ENCODE measurements at regions not wholly inside any gene's neighbourhood (a gene's known extent, or its start where the extent isn't known, plus 50 kb on each side); places are given as distances from the start of the nearest gene placed in this dataset.
A peak's percentile ranks its signal among the peaks of the same experiment; 100 is the strongest.
"Not testable (repeated sequence)": the region's sequence is repeated elsewhere in the genome, so short reads cannot be mapped to it uniquely, and the experiment has no call there.

DNA sequence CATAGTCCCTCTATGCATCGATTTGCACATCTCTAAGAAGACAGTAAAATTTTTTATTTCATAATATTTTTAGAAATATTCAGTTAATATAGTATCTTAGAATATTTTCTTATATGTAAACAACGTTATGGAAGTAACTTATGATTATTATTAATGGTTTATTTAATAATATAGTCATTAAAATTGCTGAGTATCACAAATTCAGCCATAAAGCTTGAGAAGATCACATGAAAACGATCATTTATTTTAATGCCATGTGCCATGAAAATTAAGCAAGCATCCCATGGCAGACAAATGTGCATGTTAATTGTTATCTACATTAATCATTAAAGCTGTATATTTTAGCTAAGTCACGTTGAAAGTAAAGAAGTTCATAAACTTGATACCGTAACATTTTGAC is 907.1 kb downstream of the KCNT2 start:
- FAIRE-seq (no peak), DNase-seq (ENCODE audit: low spot score) (no peak)

DNA sequence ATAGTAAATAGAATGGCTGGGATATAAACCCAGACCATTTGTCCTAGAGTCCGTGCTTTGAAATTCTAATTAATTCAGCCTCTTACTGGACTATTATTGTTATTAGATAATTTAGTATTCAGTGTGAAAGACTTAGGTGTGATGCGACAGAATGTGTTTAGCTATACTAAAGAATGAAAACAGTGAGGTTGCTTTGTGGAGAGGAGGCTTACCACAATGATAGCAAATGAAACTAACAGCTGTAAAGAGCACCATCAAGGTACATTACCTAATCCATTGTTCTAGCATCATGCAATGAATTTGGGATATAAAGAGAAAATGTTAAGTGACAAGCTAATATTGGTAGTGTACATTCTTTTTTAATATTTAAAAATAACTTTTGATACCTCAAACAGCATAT is 911.1 kb downstream of the KCNT2 start:
- FAIRE-seq (no peak), DNase-seq (ENCODE audit: low spot score) (no peak)

DNA sequence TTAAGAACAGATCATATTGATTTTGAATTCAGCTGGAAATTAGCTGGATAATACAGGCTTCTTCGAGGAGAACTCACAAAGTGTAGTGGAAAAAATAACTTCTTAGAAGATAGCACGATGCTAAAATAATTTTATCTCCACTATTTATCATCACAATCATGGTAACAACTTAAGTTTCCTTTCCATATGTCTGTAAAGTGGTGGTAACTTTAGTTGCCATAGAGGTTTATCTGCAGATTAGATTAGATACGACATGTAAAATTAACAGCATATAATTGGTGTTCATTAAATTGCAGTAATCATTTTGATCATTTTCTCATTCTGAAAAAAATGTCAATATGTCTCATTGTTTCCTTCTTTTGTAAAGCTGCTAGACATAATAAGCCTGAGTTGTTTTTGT is 921.5 kb downstream of the KCNT2 start:
- DNase-seq (ENCODE audit: low spot score): no peak
- FAIRE-seq: no peak

DNA sequence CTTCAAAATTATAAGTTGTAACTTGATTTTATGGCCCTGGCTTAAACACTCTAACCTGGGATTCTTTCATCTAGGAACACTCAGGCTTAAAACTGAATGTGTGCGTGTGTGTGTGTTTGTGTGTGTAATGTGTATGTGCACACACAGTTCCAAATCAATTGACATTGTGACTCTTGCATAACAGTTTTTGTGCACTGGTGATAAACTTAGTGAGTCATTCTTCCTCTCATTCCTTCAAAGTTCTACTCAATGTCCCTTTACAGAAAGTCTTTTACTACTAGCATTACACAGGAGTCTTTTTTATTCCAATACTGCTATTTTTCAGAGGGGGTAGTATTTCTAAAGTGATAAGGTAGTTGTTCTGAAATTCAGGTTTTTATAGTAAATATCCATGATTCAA is 943.6 kb downstream of the KCNT2 start:
- FAIRE-seq (peak; percentile 63), DNase-seq (ENCODE audit: low spot score) (peak; percentile 25)

- FAIRE-seq (peak; percentile 91), DNase-seq (ENCODE audit: low spot score) (peak; percentile 86)
Observed at GRCh38 chr1:195663549-195664280, 944.5 kb downstream of the KCNT2 start.

- FAIRE-seq: no peak
- no peak for DNase-seq (ENCODE audit: low spot score)
Observed at GRCh38 chr1:195656780-195657179, 951.5 kb downstream of the KCNT2 start.

GRCh38 chr1:195648875-195649274 is 959.4 kb downstream of the KCNT2 start:
- not testable (repeated sequence) for DNase-seq (ENCODE audit: low spot score); FAIRE-seq

DNA sequence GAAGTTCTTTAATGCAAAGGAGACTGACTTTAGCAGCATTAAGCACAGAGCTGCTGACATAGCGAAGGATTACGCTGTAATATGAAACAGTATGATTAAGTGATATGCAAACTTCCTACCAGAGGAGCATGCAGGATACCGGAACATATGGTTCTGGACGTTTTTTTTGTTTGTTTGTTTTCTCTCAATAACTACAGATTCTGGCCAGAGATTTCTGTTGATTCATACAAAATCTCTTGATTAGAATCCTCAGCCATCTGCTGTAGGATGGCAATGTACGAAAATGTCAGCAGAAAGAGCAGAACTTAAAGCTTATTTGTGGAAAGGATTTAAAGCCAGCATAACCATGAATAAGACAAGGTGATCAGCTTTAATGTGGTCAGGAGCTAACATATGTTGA is 970.7 kb downstream of the KCNT2 start:
- FAIRE-seq (no peak), DNase-seq (ENCODE audit: low spot score) (no peak)

DNA sequence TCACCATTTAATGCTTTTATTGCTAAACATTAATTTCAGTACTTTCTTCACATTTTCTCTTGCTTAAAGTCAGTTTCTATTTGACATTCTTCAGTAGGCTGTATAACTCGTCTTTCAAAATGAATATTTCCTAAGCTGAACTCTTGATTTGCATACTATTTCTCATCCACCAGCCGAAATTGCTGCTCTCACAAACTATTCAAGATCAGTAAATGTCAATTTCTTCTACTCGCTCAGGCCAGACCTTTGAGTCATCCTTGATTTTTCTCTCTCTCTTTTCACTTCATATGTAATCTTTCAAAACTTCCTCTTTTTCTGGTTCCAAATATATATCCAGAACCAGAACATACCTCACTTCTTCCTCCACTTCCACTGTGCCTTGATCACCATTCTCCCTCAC is 990.0 kb downstream of the KCNT2 start:
- DNase-seq (ENCODE audit: low spot score) (no peak), FAIRE-seq (no peak)

GRCh38 chr1:195617106-195617505 is 991.1 kb downstream of the KCNT2 start:
- DNase-seq (ENCODE audit: low spot score): no peak
- no peak for FAIRE-seq

- DNase-seq (ENCODE audit: low spot score) (no peak), FAIRE-seq (no peak)
Observed at GRCh38 chr1:195608883-195609282, 999.4 kb downstream of the KCNT2 start.

DNA sequence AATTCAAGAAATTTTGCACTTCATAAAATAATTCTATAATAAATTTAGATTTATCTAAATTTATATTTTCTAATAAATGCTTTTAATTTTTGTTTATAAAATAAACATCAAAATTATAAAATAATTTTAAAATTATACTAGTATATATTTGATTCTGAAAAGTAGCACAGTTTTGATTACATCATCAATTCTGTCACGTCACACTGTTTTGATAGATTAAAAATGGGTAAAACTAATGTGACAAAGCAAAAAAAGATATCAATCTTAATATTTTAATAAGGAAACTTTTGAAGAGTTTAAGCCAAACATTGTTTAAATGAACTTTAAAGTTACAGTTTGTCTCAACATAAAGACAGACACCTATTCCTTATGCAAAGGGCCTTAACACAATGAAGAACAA is 1001.8 kb downstream of the KCNT2 start:
- FAIRE-seq: peak; percentile 75
- DNase-seq (ENCODE audit: low spot score): no peak

GRCh38 chr1:195604287-195604686 is 1004.0 kb downstream of the KCNT2 start:
- peak; percentile 94 for DNase-seq (ENCODE audit: low spot score)
- peak; percentile 98 for FAIRE-seq

DNA sequence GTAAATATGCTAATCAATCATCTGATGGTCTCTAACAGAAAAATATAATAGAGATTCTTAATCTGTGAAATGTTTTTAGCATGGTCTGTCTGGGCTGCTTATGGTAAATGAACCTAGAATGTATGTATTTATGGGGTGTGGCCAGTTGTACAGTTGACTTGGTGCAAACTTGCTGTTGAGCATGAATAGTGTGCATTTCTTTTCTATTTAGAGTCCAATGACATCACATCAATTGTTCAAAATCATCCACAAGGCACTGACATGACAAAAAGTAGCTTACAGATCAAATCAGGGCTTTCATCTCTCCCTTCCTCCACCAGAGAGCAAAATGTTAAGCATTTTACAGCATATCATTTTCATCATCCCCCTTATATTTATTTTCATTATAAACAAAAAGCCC is 1010.3 kb downstream of the KCNT2 start:
- FAIRE-seq (no peak), DNase-seq (ENCODE audit: low spot score) (no peak)

DNA sequence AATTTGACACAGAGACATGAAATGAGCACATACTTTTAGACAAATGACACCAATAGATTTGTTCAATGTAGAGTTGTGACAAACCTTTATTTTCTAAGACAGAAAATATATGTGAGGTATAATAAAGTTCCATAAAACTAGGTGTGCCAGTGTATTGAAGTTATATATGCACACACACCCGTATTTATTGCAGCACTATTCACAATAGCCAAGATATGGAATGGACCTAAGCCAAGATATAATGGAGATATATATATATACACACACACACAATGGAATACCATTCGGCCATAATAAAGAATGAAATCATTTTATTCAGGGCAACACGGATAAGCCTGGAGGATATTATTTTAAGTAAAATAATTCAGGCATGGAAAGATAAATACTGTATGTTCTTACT is 1013.5 kb downstream of the KCNT2 start:
- no peak for FAIRE-seq
- DNase-seq (ENCODE audit: low spot score): no peak

- no peak for DNase-seq (ENCODE audit: low spot score)
- FAIRE-seq: no peak
Observed at GRCh38 chr1:195594322-195594721, 1013.9 kb downstream of the KCNT2 start.

GRCh38 chr1:195591917-195592672 is 1016.1 kb downstream of the KCNT2 start:
- DNase-seq (ENCODE audit: low spot score) (peak; percentile 80), FAIRE-seq (peak; percentile 98)

- FAIRE-seq: no peak
Observed at GRCh38 chr1:195590649-195591048, 1017.6 kb downstream of the KCNT2 start.

DNA sequence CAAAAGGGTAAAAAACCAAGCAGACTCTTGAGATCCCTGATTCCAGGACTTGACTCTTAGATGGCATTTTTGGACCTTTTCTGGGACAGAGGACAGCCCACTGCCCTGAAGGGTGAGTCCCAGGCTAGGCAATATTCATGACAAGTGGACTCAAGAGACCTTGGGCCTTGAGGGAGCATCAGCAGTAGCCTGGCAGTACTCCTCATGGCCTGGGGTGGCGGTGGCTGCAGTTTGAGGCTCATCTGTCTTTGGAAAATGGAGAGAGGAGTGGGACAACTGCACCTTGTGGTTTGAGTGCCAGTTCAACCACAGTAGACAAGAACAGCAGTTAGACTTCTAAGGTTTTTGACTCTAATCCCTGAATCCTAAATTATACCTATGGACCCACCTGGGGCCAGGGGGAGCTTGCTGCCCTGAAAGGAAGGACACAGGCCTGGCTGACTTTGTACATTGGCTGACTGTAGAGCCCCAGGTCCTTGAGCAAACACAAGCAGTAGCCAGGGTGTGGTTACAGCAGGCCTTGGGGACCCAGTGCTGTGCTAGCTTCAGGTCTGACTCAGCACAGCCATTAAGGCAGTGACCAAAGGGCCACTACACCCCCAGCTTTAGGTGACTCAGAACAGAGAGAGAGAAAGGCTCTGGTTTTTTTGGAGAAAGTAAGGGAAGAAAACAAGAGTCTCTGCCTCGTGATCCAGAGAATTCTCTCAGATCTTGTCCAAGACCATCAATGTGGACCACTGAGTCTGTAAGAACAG is 1023.2 kb downstream of the KCNT2 start:
- DNase-seq (ENCODE audit: low spot score) (peak; percentile 69), FAIRE-seq (peak; percentile 44)

More at GRCh38 chr1:195590649-195591048, 1017.6 kb downstream of the KCNT2 start:
- no peak for DNase-seq (ENCODE audit: low spot score)

DNA sequence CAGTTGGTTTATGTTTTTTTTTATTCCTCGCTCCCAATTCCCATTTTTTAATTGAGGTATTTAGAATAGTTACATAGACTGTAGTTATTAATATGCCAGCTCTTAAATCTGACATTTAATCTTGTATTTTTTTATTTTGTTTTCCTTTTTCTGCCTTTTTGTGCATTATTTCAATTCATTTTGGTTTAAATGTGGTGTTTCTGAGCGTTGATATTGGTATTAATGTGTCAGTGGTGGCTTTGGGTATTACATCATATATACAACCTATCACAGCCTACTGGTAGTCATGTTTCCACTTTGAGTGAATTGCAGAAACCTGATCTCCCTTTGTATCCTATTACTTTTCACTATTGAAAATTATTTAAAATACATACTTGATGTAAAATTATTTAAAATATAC is 1027.3 kb downstream of the KCNT2 start:
- DNase-seq (ENCODE audit: low spot score) (no peak), FAIRE-seq (peak; percentile 2)

GRCh38 chr1:195577748-195578147 is 1030.5 kb downstream of the KCNT2 start:
- FAIRE-seq (no peak), DNase-seq (ENCODE audit: low spot score) (no peak)

GRCh38 chr1:195576641-195577040 is 1031.6 kb downstream of the KCNT2 start:
- DNase-seq (ENCODE audit: low spot score) (no peak), FAIRE-seq (no peak)

Data from RCC 7860 (cell line).